ENCODE measurements at regions not wholly inside any gene's neighbourhood (a gene's known extent, or its start where the extent isn't known, plus 50 kb on each side); places are given as distances from the start of the nearest gene placed in this dataset.
"Not testable (repeated sequence)": the region's sequence is repeated elsewhere in the genome, so short reads cannot be mapped to it uniquely, and the experiment has no call there.

DNA sequence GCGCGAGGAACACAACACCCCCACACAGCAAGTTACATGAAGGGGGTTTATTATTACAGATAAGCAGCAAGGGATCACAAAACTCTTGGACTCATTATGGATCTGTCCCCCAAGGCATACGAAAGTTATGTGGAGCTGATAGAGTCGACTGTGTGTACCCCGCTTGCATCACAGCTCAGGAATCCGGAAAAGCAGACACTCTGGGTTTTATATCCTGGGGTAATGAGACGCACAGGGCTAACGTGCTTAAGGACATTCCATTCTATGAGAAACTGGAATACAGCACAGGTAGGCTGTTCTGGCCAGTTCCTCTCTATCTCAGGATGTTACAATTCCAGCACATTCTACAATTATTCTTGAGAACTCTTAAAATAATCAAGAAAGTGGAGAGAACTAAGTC, 401.4 kb downstream of the RPIA start:
- WGBS (ENCODE audit: extremely low coverage, insufficient read length, low lambda C conversion rate) = no CpG with 5 or more reads among the region's 8 CpGs
- not testable (repeated sequence) for H2AFZ ChIP-seq (ENCODE audit: low read length)

DNA sequence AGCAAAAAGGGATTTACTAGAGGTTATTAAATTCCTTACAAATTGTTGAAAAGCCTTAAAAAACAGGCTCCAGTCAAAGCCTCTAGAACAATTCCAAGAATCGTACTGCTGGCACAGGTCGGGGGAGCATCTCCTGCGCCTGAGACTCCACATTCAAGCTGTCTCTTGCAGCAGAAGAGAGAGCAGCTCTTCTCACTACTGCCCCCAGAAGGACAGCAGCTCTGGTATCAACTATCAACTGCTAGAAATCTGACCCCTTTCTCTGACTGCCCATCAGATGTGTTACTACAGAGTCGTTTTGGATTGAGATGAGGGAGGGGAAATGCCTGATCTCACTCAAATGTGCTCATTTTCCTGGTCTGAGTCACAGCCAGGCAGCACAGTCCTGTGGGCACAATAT, 403.6 kb downstream of the RPIA start:
- Mint-ChIP-seq H3K36me3 (ENCODE audit: insufficient read depth in 1 of 3, low read depth in 3 of 3) (peaks cover 0 to 11% (median 0%) of the 10 kb centered on the region in 3 experiments; a peak in 1 of 7 replicates), H3K9me3 (peaks cover 17 to 35% of the 10 kb centered on the region in 2 experiments)
- not testable (repeated sequence) for H3K23me2 ChIP-seq (ENCODE audit: insufficient read length, low read depth, low read length, poor library complexity, severe bottlenecking); DNase-seq; H3K27ac Mint-ChIP-seq; H3K14ac ChIP-seq (ENCODE audit: insufficient read depth, low read length); H3K4me1 ChIP-seq (ENCODE audit: insufficient read depth, low read length); H2BK20ac ChIP-seq (ENCODE audit: low read depth, low read length, poor library complexity, severe bottlenecking); H2BK5ac ChIP-seq (ENCODE audit: insufficient read length, low read length); H4K8ac ChIP-seq (replicated peaks; ENCODE audit: insufficient read length, low read depth, low read length); H3K79me2 ChIP-seq (ENCODE audit: insufficient read depth, low read length); H3K18ac ChIP-seq (ENCODE audit: insufficient read length, low read depth, low read length); H4K91ac ChIP-seq (ENCODE audit: insufficient read length, low read depth, low read length); H2BK15ac ChIP-seq (ENCODE audit: low read depth, low read length); H3K4me1 Mint-ChIP-seq; H2AK5ac ChIP-seq (ENCODE audit: insufficient read length, low read length); H3K56ac ChIP-seq (ENCODE audit: insufficient read length, low read depth, low read length); H3K9ac ChIP-seq (ENCODE audit: extremely low read depth, insufficient read length, low read length); H2BK12ac ChIP-seq (ENCODE audit: insufficient read length, low read depth, low read length); H3K4me2 ChIP-seq (ENCODE audit: insufficient read depth, insufficient read length, low read length); H2AFZ ChIP-seq (ENCODE audit: low read length); H3K27ac ChIP-seq (ENCODE audit: insufficient read length, low read depth, low read length); H3K27me3 ChIP-seq (ENCODE audit: insufficient read depth, low read length); H3K4ac ChIP-seq (ENCODE audit: low read depth, low read length); H3K79me1 ChIP-seq (ENCODE audit: insufficient read depth, low read depth, low read length, poor library complexity, severe bottlenecking); H4K20me1 ChIP-seq (ENCODE audit: control insufficient read depth, insufficient read depth, insufficient read length); H3K27me3 Mint-ChIP-seq (ENCODE audit: low read depth); H3K23ac ChIP-seq (ENCODE audit: insufficient read length, low read depth, low read length); H3K9me3 ChIP-seq (ENCODE audit: control insufficient read depth, low read depth, low read length); H3T11ph ChIP-seq (ENCODE audit: low read length); H4K5ac ChIP-seq (ENCODE audit: insufficient read length, low read depth, low read length); H3K4me3 Mint-ChIP-seq; H2BK120ac ChIP-seq (ENCODE audit: low read depth, low read length, poor library complexity, severe bottlenecking)
- no CpG with 5 or more reads among the region's 4 CpGs for WGBS (ENCODE audit: extremely low coverage, insufficient read length, low lambda C conversion rate)

More for the DNA sequence above, 401.4 kb downstream of the RPIA start:
- H3K4me1 ChIP-seq (ENCODE audit: insufficient read depth, low read length); H3K79me2 ChIP-seq (ENCODE audit: insufficient read depth, low read length); H2BK120ac ChIP-seq (ENCODE audit: low read depth, low read length, poor library complexity, severe bottlenecking); H2AK5ac ChIP-seq (ENCODE audit: insufficient read length, low read length); H3K23ac ChIP-seq (ENCODE audit: insufficient read length, low read depth, low read length); H3K9me3 ChIP-seq (ENCODE audit: control insufficient read depth, low read depth, low read length); H3K14ac ChIP-seq (ENCODE audit: insufficient read depth, low read length); H2BK12ac ChIP-seq (ENCODE audit: insufficient read length, low read depth, low read length); H4K20me1 ChIP-seq (ENCODE audit: control insufficient read depth, insufficient read depth, insufficient read length); DNase-seq; H2BK20ac ChIP-seq (ENCODE audit: low read depth, low read length, poor library complexity, severe bottlenecking); H3K27me3 Mint-ChIP-seq (ENCODE audit: low read depth); H3K4me3 Mint-ChIP-seq; H4K8ac ChIP-seq (replicated peaks; ENCODE audit: insufficient read length, low read depth, low read length); H2BK15ac ChIP-seq (ENCODE audit: low read depth, low read length); H3K4ac ChIP-seq (ENCODE audit: low read depth, low read length); H3K27ac Mint-ChIP-seq; H3K18ac ChIP-seq (ENCODE audit: insufficient read length, low read depth, low read length); H3K27ac ChIP-seq (ENCODE audit: insufficient read length, low read depth, low read length); H3T11ph ChIP-seq (ENCODE audit: low read length); H4K5ac ChIP-seq (ENCODE audit: insufficient read length, low read depth, low read length); H2BK5ac ChIP-seq (ENCODE audit: insufficient read length, low read length); H3K27me3 ChIP-seq (ENCODE audit: insufficient read depth, low read length); H3K9ac ChIP-seq (ENCODE audit: extremely low read depth, insufficient read length, low read length); H3K4me2 ChIP-seq (ENCODE audit: insufficient read depth, insufficient read length, low read length); H4K91ac ChIP-seq (ENCODE audit: insufficient read length, low read depth, low read length); H3K56ac ChIP-seq (ENCODE audit: insufficient read length, low read depth, low read length); H3K23me2 ChIP-seq (ENCODE audit: insufficient read length, low read depth, low read length, poor library complexity, severe bottlenecking); H3K4me1 Mint-ChIP-seq; H3K79me1 ChIP-seq (ENCODE audit: insufficient read depth, low read depth, low read length, poor library complexity, severe bottlenecking): not testable (repeated sequence)
- H3K36me3 Mint-ChIP-seq (ENCODE audit: insufficient read depth in 1 of 3, low read depth in 3 of 3) = peaks cover 0 to 13% (median 0%) of the 10 kb centered on the region in 3 experiments; a peak in 2 of 7 replicates
- H3K9me3 Mint-ChIP-seq = peaks cover 17 to 37% of the 10 kb centered on the region in 2 experiments
